ENCODE measurements at regions not wholly inside any gene's neighbourhood (a gene's known extent, or its start where the extent isn't known, plus 50 kb on each side); places are given as distances from the start of the nearest gene placed in this dataset.

DNA sequence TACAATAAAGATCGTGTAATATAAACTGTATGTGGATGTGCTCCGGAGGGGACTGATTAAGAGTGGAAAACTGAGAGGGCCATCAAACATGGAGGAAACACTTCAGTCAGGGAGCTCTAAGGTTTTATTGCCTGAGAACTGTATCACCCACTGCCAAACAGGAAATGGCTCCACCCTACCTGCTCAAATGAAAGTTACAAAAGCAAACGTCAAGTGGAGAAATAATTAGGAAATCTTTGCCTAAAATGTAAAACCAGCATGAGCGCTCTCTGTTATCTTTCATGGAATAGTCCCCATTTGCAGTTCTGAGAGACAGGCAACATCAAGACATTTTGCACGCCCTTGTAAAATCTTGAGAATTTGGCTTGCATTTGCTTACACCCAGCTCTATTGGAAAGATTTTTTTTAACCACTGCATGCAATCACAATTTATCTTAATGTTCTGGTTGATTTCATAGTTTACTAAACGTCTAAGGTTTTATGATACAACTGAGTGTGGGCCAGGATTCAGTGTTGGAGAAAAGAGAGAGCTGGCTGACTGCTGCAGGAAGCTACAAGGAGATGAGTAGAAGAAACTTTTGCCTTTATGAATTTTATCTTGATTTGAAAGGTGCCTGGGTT, 344.0 kb upstream of the PRICKLE1 start:
- Histone ChIP-seq H3K36me3 (no peaks in the 10 kb centered on the region), H3K9me3 (no peaks in the 10 kb centered on the region), H3K27me3 (no peaks in the 10 kb centered on the region), H3K9ac (ENCODE audit: low read depth in 2 of 2, low read length in 2 of 2) (no peak overlapping the region), H3K27ac (no peak overlapping the region), H3K4me1 (no peaks in the 10 kb centered on the region), H3K4me3 (no peak overlapping the region)
- intact Hi-C loops (cut with DNase I): no loop called here
- TF ChIP-seq CTCF (IDR thresholded peaks at IDR 0.05): no peak
- DNase-seq: no peak

- H3K27ac ChIP-seq: no peak overlapping the region
- no peaks in the 10 kb centered on the region for H3K4me1 ChIP-seq
- no peak for TF ChIP-seq CTCF (IDR thresholded peaks at IDR 0.05)
- H3K27me3 ChIP-seq: no peaks in the 10 kb centered on the region
- no peak for DNase-seq
- no peaks in the 10 kb centered on the region for H3K9me3 ChIP-seq
- intact Hi-C loops (cut with DNase I): no loop called here
- no peak overlapping the region for H3K4me3 ChIP-seq
- no peak overlapping the region for H3K9ac ChIP-seq (ENCODE audit: low read depth in 2 of 2, low read length in 2 of 2)
- H3K36me3 ChIP-seq: no peaks in the 10 kb centered on the region
Measured at GRCh38 chr12:42932936-42933335, 343.4 kb upstream of the PRICKLE1 start.

DNA sequence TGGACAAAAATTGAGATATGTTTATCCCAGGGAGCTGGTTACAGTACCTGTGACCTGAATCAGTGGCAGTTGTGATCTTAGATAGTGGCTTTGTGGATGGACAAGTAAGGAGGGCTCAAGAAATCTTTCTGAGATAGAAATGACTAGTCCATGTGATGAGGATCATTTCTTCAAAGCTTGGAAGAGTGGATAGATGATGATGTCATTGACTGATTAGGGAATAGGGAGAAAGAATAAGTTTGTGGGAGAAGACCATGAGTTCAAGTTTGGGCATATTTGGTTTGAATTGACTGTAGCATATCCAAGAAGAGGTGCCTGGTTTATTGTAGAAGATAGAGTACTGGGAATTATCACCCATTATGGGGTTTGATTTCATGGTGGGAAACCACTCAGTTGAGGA, 336.7 kb upstream of the PRICKLE1 start:
- no peak for TF ChIP-seq CTCF (IDR thresholded peaks at IDR 0.05)
- intact Hi-C loops (cut with DNase I): no loop called here
- Histone ChIP-seq H3K4me3 (no peak overlapping the region), H3K4me1 (no peaks in the 10 kb centered on the region), H3K36me3 (no peaks in the 10 kb centered on the region), H3K9ac (ENCODE audit: low read depth in 2 of 2, low read length in 2 of 2) (no peak overlapping the region), H3K9me3 (no peaks in the 10 kb centered on the region), H3K27ac (no peak overlapping the region), H3K27me3 (no peaks in the 10 kb centered on the region)
- no peak for DNase-seq

- Histone ChIP-seq H3K4me1 (no peaks in the 10 kb centered on the region), H3K9me3 (no peaks in the 10 kb centered on the region), H3K36me3 (no peaks in the 10 kb centered on the region), H3K4me3 (no peak overlapping the region), H3K27me3 (no peaks in the 10 kb centered on the region), H3K9ac (ENCODE audit: low read depth in 2 of 2, low read length in 2 of 2) (no peak overlapping the region), H3K27ac (no peak overlapping the region)
- intact Hi-C loops (cut with DNase I): no loop called here
- no peak for DNase-seq
- no peak for TF ChIP-seq CTCF (IDR thresholded peaks at IDR 0.05)
Measured at GRCh38 chr12:42924482-42924881, 334.9 kb upstream of the PRICKLE1 start.

GRCh38 chr12:42923583-42923982, 334.0 kb upstream of the PRICKLE1 start:
- H3K9ac ChIP-seq (ENCODE audit: low read depth in 2 of 2, low read length in 2 of 2): no peak overlapping the region
- DNase-seq: no peak
- H3K36me3 ChIP-seq: no peaks in the 10 kb centered on the region
- H3K27ac ChIP-seq: no peak overlapping the region
- H3K4me3 ChIP-seq: no peak overlapping the region
- H3K27me3 ChIP-seq: no peaks in the 10 kb centered on the region
- H3K4me1 ChIP-seq: no peaks in the 10 kb centered on the region
- intact Hi-C loops (cut with DNase I): no loop called here
- TF ChIP-seq CTCF (IDR thresholded peaks at IDR 0.05): no peak
- no peaks in the 10 kb centered on the region for H3K9me3 ChIP-seq
